ENCODE measurements at regions not wholly inside any gene's neighbourhood (a gene's known extent, or its start where the extent isn't known, plus 50 kb on each side); places are given as distances from the start of the nearest gene placed in this dataset.

DNA sequence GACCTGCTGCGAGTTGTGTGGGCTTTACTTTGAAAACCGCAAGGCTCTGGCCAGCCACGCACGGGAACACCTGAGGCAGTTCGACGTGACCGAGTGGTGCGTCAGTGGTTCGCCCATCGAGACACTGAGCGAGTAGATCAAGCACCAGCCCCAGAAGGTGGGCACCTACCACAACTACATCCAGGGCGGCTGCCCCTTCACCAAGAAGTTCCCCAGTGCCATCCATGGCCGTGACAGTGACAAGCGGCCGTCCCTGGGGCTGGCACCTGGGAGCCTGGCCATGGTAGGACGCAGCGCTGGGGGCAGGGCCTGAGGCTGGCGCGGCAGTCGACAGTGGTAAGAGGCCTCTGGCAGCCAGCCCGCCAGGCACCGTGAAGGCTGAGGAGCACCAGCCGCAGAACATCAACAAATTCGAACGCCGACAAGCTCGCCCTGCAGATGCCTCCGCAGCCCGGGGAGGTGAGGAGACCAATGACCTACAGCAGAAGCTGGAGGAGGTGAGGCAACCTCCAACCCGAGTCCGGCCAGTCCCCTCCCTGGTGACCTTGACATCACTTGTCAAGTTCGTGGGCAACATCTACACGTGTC, 545.2 kb upstream of the CCDC179 start:
- TF ChIP-seq, protein P1, sequence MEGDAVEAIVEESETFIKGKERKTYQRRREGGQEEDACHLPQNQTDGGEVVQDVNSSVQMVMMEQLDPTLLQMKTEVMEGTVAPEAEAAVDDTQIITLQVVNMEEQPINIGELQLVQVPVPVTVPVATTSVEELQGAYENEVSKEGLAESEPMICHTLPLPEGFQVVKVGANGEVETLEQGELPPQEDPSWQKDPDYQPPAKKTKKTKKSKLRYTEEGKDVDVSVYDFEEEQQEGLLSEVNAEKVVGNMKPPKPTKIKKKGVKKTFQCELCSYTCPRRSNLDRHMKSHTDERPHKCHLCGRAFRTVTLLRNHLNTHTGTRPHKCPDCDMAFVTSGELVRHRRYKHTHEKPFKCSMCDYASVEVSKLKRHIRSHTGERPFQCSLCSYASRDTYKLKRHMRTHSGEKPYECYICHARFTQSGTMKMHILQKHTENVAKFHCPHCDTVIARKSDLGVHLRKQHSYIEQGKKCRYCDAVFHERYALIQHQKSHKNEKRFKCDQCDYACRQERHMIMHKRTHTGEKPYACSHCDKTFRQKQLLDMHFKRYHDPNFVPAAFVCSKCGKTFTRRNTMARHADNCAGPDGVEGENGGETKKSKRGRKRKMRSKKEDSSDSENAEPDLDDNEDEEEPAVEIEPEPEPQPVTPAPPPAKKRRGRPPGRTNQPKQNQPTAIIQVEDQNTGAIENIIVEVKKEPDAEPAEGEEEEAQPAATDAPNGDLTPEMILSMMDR (IDR thresholded peaks at IDR 0.05; ENCODE audit: low read depth, low read length, poor library complexity, severe bottlenecking): no peak
- TF ChIP-seq EZH2phosphoT487 (IDR thresholded peaks at IDR 0.05; ENCODE audit: borderline replicate concordance, low read length): no peak

Measured in DOHH2 (cell line).